ENCODE measurements at regions not wholly inside any gene's neighbourhood (a gene's known extent, or its start where the extent isn't known, plus 50 kb on each side); places are given as distances from the start of the nearest gene placed in this dataset.

- no peak for TF ChIP-seq CTCF (IDR thresholded peaks at IDR 0.05; ENCODE audit: control extremely low read depth, extremely low read depth, low read depth, missing control alignments)
- ChIA-PET CTCF (no interaction called here), POLR2A (no interaction called here)
- DNase-seq (ENCODE audit: extremely low spot score): no peak
These were observed 1728.3 kb downstream of the TP53TG3F start for GRCh38 chr16:35187665-35188225.

- POLR2A ChIA-PET: no interaction called here
- CTCF ChIA-PET: no interaction called here
- no peak for DNase-seq (ENCODE audit: extremely low spot score)
- TF ChIP-seq CTCF (IDR thresholded peaks at IDR 0.05; ENCODE audit: control extremely low read depth, extremely low read depth, low read depth, missing control alignments): no peak
These were observed 1729.1 kb downstream of the TP53TG3F start for GRCh38 chr16:35188288-35189155.

GRCh38 chr16:35192993-35193392 is 1733.6 kb downstream of the TP53TG3F start:
- no peak for DNase-seq (ENCODE audit: extremely low spot score)
- no peak for TF ChIP-seq CTCF (IDR thresholded peaks at IDR 0.05; ENCODE audit: control extremely low read depth, extremely low read depth, low read depth, missing control alignments)
- CTCF ChIA-PET: no interaction called here
- POLR2A ChIA-PET: no interaction called here

- no peak for TF ChIP-seq CTCF (IDR thresholded peaks at IDR 0.05; ENCODE audit: control extremely low read depth, extremely low read depth, low read depth, missing control alignments)
- DNase-seq (ENCODE audit: extremely low spot score): no peak
- CTCF ChIA-PET: no interaction called here
- POLR2A ChIA-PET: no interaction called here
These were observed 1734.5 kb downstream of the TP53TG3F start for GRCh38 chr16:35193956-35194355.

GRCh38 chr16:35194681-35195080 is 1735.3 kb downstream of the TP53TG3F start:
- ChIA-PET CTCF (no interaction called here), POLR2A (no interaction called here)
- no peak for DNase-seq (ENCODE audit: extremely low spot score)
- no peak for TF ChIP-seq CTCF (IDR thresholded peaks at IDR 0.05; ENCODE audit: control extremely low read depth, extremely low read depth, low read depth, missing control alignments)

GRCh38 chr16:35195173-35195863 is 1735.9 kb downstream of the TP53TG3F start:
- POLR2A ChIA-PET: no interaction called here
- CTCF ChIA-PET: no interaction called here

More at GRCh38 chr16:35195173-35195863, 1735.9 kb downstream of the TP53TG3F start:
- no peak for TF ChIP-seq CTCF (IDR thresholded peaks at IDR 0.05; ENCODE audit: control extremely low read depth, extremely low read depth, low read depth, missing control alignments)
- DNase-seq (ENCODE audit: extremely low spot score): no peak
